NCI-H526 treated with DMSO at 0.1 percent for 48 hours (cell line): ENCODE measurements at regions not wholly inside any gene's neighbourhood (a gene's known extent, or its start where the extent isn't known, plus 50 kb on each side); places are given as distances from the start of the nearest gene placed in this dataset.
"Not testable (repeated sequence)": the region's sequence is repeated elsewhere in the genome, so short reads cannot be mapped to it uniquely, and the experiment has no call there.

ENCODE experiments used
- DNase-seq: peaks from one replicate; lab custom pipeline; 2025; lab: John Stamatoyannopoulos, UW

DNA sequence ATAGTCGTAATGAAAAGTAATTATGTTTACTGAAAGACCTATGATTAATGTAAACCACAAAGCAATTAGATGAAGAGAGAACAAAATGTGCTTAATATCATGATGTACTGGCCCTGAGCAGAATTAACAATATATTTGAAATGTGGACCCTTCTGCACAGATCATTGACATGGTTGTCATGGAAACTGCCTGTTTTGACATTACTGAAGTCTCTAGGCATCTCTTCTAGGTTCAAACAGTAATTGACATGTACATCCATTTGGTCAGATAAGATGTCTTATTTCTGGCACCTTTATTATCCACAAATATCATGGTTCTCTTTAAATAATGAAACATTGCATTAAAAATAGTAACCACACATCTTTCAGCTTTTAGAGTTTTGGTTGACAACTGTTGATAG is 251.7 kb upstream of the GNPDA2 start:
- no peak for DNase-seq

- DNase-seq, result no peak
Measured at GRCh38 chr4:44965435-44966095, 239.2 kb upstream of the GNPDA2 start.

- not testable (repeated sequence) for DNase-seq
Measured at GRCh38 chr4:44964086-44964485, 237.7 kb upstream of the GNPDA2 start.

DNA sequence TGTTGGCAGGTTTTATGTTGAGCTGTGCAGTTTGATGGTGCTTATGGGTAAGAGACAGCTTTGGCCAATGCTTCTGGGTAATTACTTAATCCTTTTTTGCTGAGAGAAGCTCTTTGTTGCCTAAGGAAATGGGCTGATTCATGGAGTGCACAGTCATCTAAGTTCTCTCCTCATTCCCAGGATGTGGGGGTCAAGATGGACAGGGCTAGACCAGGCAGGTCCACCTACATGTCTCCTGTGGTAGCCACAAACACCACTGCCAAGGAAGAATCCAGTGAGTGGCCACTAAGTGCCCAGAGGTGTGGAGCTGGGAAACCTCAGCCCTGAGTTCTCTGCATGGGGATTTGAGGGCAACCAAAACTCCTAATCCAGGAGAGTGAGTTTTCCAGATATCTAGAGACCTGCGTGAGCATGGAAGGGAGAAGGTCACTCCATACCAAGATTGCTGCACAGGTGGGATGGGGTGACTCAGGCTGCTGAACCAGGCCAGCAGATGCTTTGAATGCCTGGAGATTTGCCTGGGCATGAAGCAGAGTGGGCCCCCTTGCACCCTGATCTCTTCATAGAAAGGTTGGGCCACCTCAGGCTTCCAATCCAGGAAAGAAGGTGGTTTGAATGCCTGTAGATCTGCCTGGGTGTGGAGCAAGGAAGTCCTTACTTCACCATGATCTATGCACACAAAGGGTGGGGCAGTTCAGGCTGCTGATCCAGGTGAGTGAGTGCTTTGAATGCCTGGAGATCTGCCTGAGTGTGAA is 234.8 kb upstream of the GNPDA2 start:
- no peak for DNase-seq

- DNase-seq, result no peak
Measured at GRCh38 chr4:44931720-44932119, 205.4 kb upstream of the GNPDA2 start.

- DNase-seq, result no peak
Measured at GRCh38 chr4:44928785-44929184, 202.4 kb upstream of the GNPDA2 start.

DNA sequence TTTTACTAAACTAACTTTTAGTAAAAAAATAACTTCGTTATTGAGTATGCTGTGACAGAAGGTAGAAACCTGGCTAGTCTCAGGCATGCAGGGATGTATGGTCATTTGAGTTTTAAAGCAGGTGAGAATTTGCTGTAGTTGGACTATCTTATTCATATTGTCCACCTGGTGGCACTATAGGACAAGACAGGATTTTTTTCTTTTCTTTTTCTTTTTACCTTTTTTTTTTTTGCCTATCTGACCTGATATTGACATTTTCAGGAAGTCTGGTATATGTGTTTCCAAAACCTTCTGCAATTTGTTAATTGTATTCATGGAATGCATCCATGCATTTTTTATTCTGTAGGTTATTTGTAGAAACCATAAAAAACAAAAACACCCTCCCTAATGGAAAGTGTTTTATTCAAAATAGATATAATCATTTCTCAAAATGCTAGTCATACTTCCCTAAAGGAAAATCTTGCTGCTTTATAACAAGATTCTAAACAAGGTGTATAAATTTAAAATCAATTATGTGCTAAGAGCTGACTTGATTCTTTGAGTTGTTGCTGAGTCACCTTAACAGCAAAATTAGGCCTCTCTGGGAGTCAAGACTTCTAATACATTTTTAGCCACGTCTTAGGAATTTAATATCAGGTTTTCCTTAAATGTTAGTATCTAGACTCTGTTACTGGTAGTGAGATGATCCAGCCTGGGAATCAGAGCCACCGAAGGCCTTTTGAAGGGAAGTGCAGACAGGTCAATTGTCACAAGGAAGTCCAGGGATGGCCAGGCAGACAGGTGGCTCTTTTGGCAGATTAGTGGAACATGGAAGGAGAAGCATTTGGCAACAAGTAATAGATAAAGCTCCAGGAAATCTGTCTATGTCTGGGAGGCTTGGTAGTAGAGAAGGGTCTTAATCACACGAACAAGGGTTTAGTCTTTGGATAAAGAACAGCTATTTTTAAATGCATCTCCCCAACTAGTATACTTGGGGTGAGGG is 201.3 kb upstream of the GNPDA2 start:
- DNase-seq, result peak; percentile 18

DNA sequence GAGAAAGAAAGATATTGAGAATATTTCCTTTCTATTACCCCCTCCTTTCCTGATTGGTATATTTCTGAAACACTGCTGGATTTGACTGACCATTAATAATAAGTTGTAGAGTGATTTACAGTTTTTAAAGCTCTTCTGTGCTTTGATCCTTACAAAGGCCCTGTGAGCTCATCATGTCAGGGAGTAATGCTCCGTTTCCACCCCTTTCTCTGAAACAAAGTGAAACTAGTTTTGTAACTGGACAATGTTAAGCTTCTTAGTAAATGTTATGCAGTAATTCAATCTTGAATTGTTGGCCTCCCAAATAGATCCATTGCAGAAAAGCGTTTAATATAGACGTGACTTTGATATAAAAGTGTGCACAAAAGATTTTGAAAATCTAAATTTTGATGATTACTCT is 190.1 kb upstream of the GNPDA2 start:
- DNase-seq, result no peak

DNA sequence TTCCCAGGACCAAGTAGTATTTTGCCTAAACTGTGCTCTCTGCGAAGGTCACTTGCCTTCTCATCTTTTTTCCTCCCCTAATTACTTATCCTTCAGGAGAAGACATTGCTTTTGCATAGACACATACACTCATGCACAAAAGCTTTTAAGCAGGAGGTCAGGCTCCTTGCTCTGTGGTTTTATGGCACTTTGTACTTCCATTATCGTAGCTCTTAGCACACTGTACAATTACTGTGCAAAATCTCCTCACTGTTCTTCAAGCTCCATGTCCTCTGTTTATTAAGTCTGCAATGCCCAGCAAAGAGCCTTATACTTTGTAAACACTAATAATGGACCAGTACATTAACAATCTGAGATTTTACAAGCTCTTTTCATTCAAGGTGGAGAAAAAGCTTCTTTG is 188.4 kb upstream of the GNPDA2 start:
- DNase-seq, result no peak

- DNase-seq, result no peak
Measured at GRCh38 chr4:44914223-44914622, 187.9 kb upstream of the GNPDA2 start.

- no peak for DNase-seq
Measured at GRCh38 chr4:44912980-44913379, 186.6 kb upstream of the GNPDA2 start.

GRCh38 chr4:44908565-44908964 is 182.2 kb upstream of the GNPDA2 start:
- no peak for DNase-seq

GRCh38 chr4:44872246-44872645 is 145.9 kb upstream of the GNPDA2 start:
- DNase-seq, result no peak

GRCh38 chr4:44871133-44871532 is 144.8 kb upstream of the GNPDA2 start:
- no peak for DNase-seq

DNA sequence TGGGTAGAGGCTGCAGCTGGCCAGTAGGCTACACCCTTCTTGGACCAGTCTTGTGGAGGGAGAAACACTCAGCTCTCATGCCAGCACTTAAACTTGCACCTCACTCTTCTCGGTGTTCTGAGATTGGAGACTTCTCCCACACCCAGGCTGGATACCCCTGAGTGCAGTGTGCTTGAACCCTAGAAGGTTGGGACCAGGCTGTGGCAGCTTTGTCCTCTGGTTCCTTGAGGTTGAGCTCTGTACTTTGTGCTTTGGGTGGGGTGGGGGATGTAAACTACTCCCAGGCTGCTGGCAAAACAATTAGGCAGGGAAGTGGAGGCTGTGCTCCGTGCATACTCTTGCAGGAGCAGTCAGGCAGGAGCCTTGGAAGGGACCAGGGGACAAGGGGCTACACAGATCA is 143.6 kb upstream of the GNPDA2 start:
- DNase-seq, result no peak

DNA sequence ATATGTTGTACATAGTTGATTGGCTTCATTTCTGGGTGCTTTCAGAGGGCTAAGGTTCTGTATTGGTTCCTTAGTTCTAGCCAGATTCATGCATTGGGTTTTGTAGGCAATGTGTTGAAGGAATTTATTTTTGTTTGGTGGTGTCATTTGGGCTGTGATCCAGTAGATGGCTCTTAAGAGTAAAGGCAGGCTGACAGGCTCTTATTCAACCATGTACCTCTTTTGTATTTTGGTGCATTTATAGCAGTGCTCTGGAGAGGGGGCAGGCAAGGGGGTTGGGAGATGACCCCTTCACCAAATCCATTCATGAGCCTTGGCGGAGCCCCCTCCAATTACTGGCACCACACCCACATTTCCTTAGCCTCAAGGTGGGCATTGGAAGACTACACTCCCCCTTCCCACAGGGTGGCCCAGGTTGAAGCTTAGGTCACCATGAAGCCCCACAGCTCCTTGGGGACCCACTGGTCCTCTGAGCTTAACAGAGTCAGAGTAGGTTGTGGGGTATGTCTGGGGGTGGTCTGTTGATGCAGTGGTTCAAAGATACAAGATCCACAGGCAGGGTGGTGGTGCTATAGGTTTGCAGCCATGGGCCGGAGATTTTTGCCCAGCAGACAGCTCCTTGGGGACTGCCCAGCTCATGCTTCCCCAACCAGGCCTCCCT is 143.0 kb upstream of the GNPDA2 start:
- no peak for DNase-seq

- no peak for DNase-seq
Measured at GRCh38 chr4:44861756-44862155, 135.4 kb upstream of the GNPDA2 start.

- no peak for DNase-seq
Measured at GRCh38 chr4:44859477-44859876, 133.1 kb upstream of the GNPDA2 start.

DNA sequence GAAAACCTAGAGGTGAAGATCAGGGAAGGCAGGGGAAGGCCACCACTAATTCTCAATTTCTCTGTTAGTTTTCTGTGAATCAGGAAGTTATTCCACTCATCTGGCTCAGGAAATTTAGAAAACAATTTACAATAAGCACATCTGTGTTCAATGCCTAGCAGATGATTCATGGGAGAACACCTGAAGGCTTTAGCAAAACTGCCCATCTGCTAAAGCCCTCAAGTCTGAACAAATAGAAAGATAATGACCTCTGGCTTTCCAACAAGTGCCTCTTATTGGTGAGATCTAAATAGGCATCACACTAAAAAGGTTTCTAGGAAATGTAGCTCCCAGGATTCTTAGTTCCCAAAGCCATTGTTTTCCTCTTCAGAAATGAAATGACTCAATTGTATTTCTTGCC is 122.1 kb upstream of the GNPDA2 start:
- no peak for DNase-seq

DNA sequence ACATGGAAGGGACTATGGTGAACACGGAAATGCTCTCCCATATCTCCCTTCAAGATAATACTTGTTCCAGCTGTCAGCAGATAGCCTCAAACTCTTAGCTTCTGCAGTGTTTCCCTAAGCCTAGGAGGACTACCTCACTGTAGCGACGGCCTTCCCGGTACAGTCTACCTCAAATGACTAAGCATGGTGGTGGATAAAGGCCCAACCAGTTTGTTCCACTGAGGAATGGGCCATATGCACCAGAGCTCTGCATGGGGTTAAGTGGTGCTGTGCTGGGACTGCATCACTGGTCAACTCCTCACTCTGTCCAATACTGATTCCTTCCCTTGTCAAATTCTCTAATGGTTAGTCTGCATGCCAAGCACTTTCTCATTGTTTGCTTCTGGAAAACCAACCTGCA is 119.6 kb upstream of the GNPDA2 start:
- DNase-seq, result no peak

DNA sequence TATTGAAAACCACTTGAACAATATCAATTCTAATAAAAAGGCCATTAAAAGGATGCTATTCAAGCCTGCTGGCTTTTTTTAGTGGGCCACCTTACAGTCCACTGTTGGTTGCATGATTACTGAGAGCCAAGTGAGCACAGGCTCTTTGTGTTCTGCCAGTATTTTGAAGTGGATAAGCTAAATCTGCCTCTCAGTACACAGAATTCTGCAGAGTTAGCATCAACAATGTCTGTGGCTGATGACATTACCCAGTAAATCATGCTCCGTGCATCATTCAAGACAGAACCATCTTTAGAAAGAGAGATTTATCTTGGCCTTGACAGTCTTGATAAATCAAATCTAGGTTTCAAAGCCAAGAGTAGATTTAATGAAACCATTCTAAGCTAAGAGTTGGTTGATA is 119.0 kb upstream of the GNPDA2 start:
- no peak for DNase-seq

DNA sequence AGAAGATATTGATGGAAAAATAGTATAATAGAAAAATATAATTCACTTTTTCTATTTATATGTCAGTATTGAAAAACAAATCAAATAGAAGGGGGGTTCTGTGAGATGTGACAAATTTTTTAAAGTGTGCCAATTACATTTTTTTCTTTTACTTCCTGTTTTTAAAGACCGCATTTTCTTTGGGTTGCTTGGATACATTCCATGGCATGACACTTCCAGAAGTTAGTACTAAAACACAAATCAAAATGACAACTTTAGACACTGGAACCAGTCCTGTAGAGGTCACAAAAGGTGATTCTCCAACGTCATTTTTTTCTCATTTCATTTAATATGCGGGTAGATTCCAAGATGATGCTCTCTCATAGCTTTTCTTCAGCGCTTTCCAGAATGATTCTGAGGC is 116.2 kb upstream of the GNPDA2 start:
- no peak for DNase-seq
